Astrocyte of the spinal cord (primary cell): ENCODE measurements at regions not wholly inside any gene's neighbourhood (a gene's known extent, or its start where the extent isn't known, plus 50 kb on each side); places are given as distances from the start of the nearest gene placed in this dataset.

Experiments used
- DNase-seq: peaks from one replicate; pipeline ENCODE4 v3.0.0; 2011; ENCODE audit warnings: low read depth, low spot score
- H3K4me3 ChIP-seq: 2 replicates; pipeline ENCODE4 v1.5.1; 2011; ENCODE audit warnings: low read depth, mild to moderate bottlenecking, low read length, moderate library complexity
- in situ Hi-C: cut with HindIII; loops from 2 replicates; pipeline ENCODE4 v1.10.0; 2017; ENCODE audit warnings: low sequenced_read_pairs
- TF ChIP-seq, protein P1 (sequence below): IDR thresholded peaks from 2 replicates; pipeline ENCODE4 v1.5.1; 2012; ENCODE audit warnings: low read depth, mild to moderate bottlenecking, low read length, inconsistent platforms

DNA sequence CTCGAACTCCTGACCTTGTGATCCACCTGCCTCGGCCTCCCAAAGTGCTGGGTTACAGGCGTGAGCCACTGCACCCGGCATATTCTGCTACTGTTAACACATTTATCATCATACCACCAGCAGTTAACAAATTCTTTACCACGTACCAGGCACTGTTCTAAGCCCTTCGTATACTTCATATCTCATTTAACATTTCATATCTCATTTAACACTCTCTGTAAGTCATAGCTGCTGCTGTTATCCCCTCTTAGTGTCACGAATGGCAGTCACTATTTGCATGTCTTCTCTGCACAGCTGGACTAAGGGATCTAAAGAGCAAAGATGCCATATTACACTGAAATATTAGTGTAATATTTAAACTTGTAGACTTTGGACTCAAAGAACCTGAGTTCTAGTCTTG, 462.5 kb upstream of the DAB1 start:
- TF ChIP-seq, protein P1, sequence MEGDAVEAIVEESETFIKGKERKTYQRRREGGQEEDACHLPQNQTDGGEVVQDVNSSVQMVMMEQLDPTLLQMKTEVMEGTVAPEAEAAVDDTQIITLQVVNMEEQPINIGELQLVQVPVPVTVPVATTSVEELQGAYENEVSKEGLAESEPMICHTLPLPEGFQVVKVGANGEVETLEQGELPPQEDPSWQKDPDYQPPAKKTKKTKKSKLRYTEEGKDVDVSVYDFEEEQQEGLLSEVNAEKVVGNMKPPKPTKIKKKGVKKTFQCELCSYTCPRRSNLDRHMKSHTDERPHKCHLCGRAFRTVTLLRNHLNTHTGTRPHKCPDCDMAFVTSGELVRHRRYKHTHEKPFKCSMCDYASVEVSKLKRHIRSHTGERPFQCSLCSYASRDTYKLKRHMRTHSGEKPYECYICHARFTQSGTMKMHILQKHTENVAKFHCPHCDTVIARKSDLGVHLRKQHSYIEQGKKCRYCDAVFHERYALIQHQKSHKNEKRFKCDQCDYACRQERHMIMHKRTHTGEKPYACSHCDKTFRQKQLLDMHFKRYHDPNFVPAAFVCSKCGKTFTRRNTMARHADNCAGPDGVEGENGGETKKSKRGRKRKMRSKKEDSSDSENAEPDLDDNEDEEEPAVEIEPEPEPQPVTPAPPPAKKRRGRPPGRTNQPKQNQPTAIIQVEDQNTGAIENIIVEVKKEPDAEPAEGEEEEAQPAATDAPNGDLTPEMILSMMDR = no peak
- in situ Hi-C loops = no loop called here
- H3K4me3 ChIP-seq = no peak overlapping the region
- DNase-seq = no peak

GRCh38 chr1:57883642-57883995, 459.8 kb upstream of the DAB1 start:
- no peak for DNase-seq
- in situ Hi-C loops = no loop called here
- TF ChIP-seq, protein P1 = no peak
- H3K4me3 ChIP-seq = no peak overlapping the region

- H3K4me3 ChIP-seq = no peak overlapping the region
Observed at GRCh38 chr1:57882934-57883641, 459.2 kb upstream of the DAB1 start.

DNA sequence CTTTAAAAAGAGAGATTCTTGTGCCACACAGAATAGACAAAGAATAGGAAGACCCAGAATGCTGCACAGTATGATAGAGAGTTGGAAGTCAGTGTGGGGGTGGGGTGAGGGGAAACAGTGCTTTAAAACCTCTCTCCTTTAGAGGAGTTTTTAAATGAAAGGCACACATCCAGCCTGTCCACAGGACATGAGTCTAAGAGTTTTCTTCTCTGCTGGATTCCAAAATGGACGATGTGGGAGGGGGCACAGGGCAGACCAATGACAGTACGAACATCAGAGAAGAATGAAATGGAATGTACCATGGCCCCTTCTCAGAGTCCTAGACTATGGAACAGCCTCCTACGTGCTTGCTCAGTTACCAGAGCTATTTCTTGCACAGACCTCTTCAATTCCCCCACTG, 458.2 kb upstream of the DAB1 start:
- no peak for DNase-seq
- H3K4me3 ChIP-seq = no peak overlapping the region
- TF ChIP-seq, protein P1 = no peak
- in situ Hi-C loops = no loop called here

More at GRCh38 chr1:57882934-57883641, 459.2 kb upstream of the DAB1 start:
- DNase-seq = no peak
- in situ Hi-C loops = no loop called here
- TF ChIP-seq, protein P1 = no peak

- in situ Hi-C loops = no loop called here
- TF ChIP-seq, protein P1 = no peak
- H3K4me3 ChIP-seq = no peak overlapping the region
- no peak for DNase-seq
Observed at GRCh38 chr1:57881639-57882038, 457.8 kb upstream of the DAB1 start.

DNA sequence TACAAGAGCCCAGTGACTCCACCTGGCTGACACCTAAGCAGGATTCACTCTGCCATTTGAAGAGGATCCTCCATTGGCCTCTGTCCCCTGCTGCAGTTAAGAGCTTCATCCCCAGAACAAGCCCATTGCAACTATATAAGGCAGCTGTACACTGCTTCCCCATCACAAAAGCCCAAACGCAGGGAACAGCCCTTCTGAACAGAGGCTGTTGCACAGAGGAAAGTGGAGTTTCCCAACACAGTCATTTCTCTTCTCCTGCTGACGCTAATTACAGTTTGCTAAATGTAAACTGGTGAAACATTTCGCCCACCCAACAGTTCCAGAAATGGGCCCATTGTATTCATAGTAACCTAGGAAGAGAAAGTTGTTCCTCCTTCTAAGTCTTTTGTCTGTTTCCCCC, 455.8 kb upstream of the DAB1 start:
- TF ChIP-seq, protein P1 = no peak
- no peak for DNase-seq
- no peak overlapping the region for H3K4me3 ChIP-seq
- in situ Hi-C loops = no loop called here
